ENCODE measurements at regions not wholly inside any gene's neighbourhood (a gene's known extent, or its start where the extent isn't known, plus 50 kb on each side); places are given as distances from the start of the nearest gene placed in this dataset.

- no peak for TF ChIP-seq CTCF (IDR thresholded peaks at IDR 0.05; ENCODE audit: low read depth, low read length)
- H3K27ac ChIP-seq = no peak overlapping the region
- H3K36me3 ChIP-seq = no peaks in the 10 kb centered on the region
- no peak overlapping the region for H3K4me3 ChIP-seq (ENCODE audit: low read depth, low read length)
- DNase-seq = no peak
- no peaks in the 10 kb centered on the region for H3K27me3 ChIP-seq (ENCODE audit: insufficient read depth, low read depth, severe bottlenecking)
- H3K9me3 ChIP-seq (ENCODE audit: severe bottlenecking) = no peaks in the 10 kb centered on the region
Observed at GRCh38 chr15:69505956-69506556, 53.4 kb downstream of the RPLP1 start.

GRCh38 chr15:69508659-69509058 is 56.0 kb downstream of the RPLP1 start:
- H3K36me3 ChIP-seq = no peaks in the 10 kb centered on the region
- no peak for DNase-seq
- no peak for TF ChIP-seq CTCF (IDR thresholded peaks at IDR 0.05; ENCODE audit: low read depth, low read length)
- H3K27me3 ChIP-seq (ENCODE audit: insufficient read depth, low read depth, severe bottlenecking) = no peaks in the 10 kb centered on the region
- no peak overlapping the region for H3K27ac ChIP-seq
- no peaks in the 10 kb centered on the region for H3K9me3 ChIP-seq (ENCODE audit: severe bottlenecking)
- H3K4me3 ChIP-seq (ENCODE audit: low read depth, low read length) = no peak overlapping the region

GRCh38 chr15:69509131-69509530 is 56.5 kb downstream of the RPLP1 start:
- DNase-seq = no peak
- no peaks in the 10 kb centered on the region for H3K36me3 ChIP-seq
- H3K4me3 ChIP-seq (ENCODE audit: low read depth, low read length) = no peak overlapping the region
- TF ChIP-seq CTCF (IDR thresholded peaks at IDR 0.05; ENCODE audit: low read depth, low read length) = no peak
- H3K27ac ChIP-seq = no peak overlapping the region
- H3K27me3 ChIP-seq (ENCODE audit: insufficient read depth, low read depth, severe bottlenecking) = no peaks in the 10 kb centered on the region
- no peaks in the 10 kb centered on the region for H3K9me3 ChIP-seq (ENCODE audit: severe bottlenecking)

GRCh38 chr15:69510556-69510955 is 57.9 kb downstream of the RPLP1 start:
- no peak overlapping the region for H3K4me3 ChIP-seq (ENCODE audit: low read depth, low read length)
- H3K9me3 ChIP-seq (ENCODE audit: severe bottlenecking) = no peaks in the 10 kb centered on the region
- no peak overlapping the region for H3K27ac ChIP-seq
- H3K27me3 ChIP-seq (ENCODE audit: insufficient read depth, low read depth, severe bottlenecking) = no peaks in the 10 kb centered on the region
- TF ChIP-seq CTCF (IDR thresholded peaks at IDR 0.05; ENCODE audit: low read depth, low read length) = no peak
- no peaks in the 10 kb centered on the region for H3K36me3 ChIP-seq
- no peak for DNase-seq

- no peak for DNase-seq
- Histone ChIP-seq H3K4me3 (ENCODE audit: low read depth, low read length) (no peak overlapping the region), H3K27me3 (ENCODE audit: insufficient read depth, low read depth, severe bottlenecking) (no peaks in the 10 kb centered on the region), H3K27ac (no peak overlapping the region), H3K36me3 (no peaks in the 10 kb centered on the region), H3K9me3 (ENCODE audit: severe bottlenecking) (no peaks in the 10 kb centered on the region)
- TF ChIP-seq CTCF (IDR thresholded peaks at IDR 0.05; ENCODE audit: low read depth, low read length) = no peak
Observed at GRCh38 chr15:69511015-69511414, 58.4 kb downstream of the RPLP1 start.

- Histone ChIP-seq H3K9me3 (ENCODE audit: severe bottlenecking) (no peaks in the 10 kb centered on the region), H3K27me3 (ENCODE audit: insufficient read depth, low read depth, severe bottlenecking) (no peaks in the 10 kb centered on the region), H3K27ac (no peak overlapping the region), H3K4me3 (ENCODE audit: low read depth, low read length) (no peak overlapping the region), H3K36me3 (no peaks in the 10 kb centered on the region)
- DNase-seq = no peak
- no peak for TF ChIP-seq CTCF (IDR thresholded peaks at IDR 0.05; ENCODE audit: low read depth, low read length)
Observed at GRCh38 chr15:69511716-69512340, 59.2 kb downstream of the RPLP1 start.

All from WERI-Rb-1 (cell line).